GM23338 (cell line): ENCODE measurements at regions not wholly inside any gene's neighbourhood (a gene's known extent, or its start where the extent isn't known, plus 50 kb on each side); places are given as distances from the start of the nearest gene placed in this dataset.

Source experiments
- CREB1 ChIP-seq: fragments of 250-450 bp; sonication (Bioruptor Pico); IDR thresholded peaks from 2 replicates; pipeline ENCODE4 v1.5.0; 2020; ENCODE audit warnings: low read depth, mild to moderate bottlenecking, moderate library complexity
- EZH2 ChIP-seq: fragments of 200-600 bp; sonication (generic); IDR thresholded peaks from one replicate; pipeline ENCODE4 v1.8.0; 2017; ENCODE audit warnings: antibody characterized with exemption, mild to moderate bottlenecking, low read depth; ENCODE audit not compliant: unreplicated experiment
- EZH2phosphoT487 ChIP-seq: fragments of 200-600 bp; sonication (generic); IDR thresholded peaks from one replicate; pipeline ENCODE4 v1.8.1; 2018; ENCODE audit warnings: antibody characterized with exemption; ENCODE audit not compliant: unreplicated experiment
- JUNB ChIP-seq: IDR thresholded peaks from one replicate; pipeline ENCODE4 v1.6.1; 2016; ENCODE audit warnings: antibody characterized with exemption; ENCODE audit not compliant: unreplicated experiment
- POLR2AphosphoS5 ChIP-seq: IDR thresholded peaks from 2 replicates; pipeline ENCODE4 v1.6.1; 2016; ENCODE audit warnings: antibody characterized with exemption, low read depth
- STAT1 ChIP-seq: IDR thresholded peaks from one replicate; pipeline ENCODE4 v1.6.1; 2016; ENCODE audit warnings: antibody characterized with exemption; ENCODE audit not compliant: unreplicated experiment
- ZNF462 ChIP-seq: fragments of 250-450 bp; sonication (Bioruptor Pico); IDR thresholded peaks from 2 replicates; pipeline ENCODE4 v1.5.0; 2020; ENCODE audit warnings: mild to moderate bottlenecking, moderate library complexity
- TF ChIP-seq, protein P1 (sequence below), 2 experiments: fragments of 200-600 bp in 1 of 2; sonication (generic) in 1 of 2; conservative IDR thresholded peaks; 2 replicates each; pipeline versions ENCODE4 v1.5.1 to v1.6.1; 2016 to 2017; ENCODE audit warnings: antibody characterized with exemption in 2 of 2, low read depth in 2 of 2, mild to moderate bottlenecking in 2 of 2, moderate library complexity in 1 of 2
- TF ChIP-seq, protein P2 (sequence below): IDR thresholded peaks from one replicate; pipeline ENCODE4 v1.6.1; 2018; ENCODE audit warnings: antibody characterized with exemption; ENCODE audit not compliant: unreplicated experiment
- TF ChIP-seq, protein P3 (sequence below): IDR thresholded peaks from 2 replicates; pipeline ENCODE4 v1.6.1; 2016; ENCODE audit warnings: antibody characterized with exemption

DNA sequence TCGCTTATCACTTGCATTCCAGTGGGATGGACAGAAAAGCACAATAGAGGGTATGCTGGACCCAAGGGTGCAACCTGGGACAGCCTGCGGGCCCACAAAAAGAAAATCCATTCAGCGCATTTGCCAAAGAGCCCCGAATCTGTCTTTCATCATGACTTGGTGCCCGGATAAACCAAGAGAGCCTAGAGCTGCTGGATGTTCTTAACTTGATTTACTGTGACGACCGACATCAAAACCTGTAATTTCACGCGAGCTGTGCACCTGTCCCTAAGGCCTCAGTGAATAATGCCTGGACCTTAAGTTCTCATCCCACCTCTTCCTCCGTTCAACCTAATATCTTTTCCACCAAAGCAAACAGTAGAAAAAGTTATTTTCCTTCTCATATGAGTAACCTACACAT lies 115.5 kb upstream of the ACKR3 start:
- TF ChIP-seq, protein P1, sequence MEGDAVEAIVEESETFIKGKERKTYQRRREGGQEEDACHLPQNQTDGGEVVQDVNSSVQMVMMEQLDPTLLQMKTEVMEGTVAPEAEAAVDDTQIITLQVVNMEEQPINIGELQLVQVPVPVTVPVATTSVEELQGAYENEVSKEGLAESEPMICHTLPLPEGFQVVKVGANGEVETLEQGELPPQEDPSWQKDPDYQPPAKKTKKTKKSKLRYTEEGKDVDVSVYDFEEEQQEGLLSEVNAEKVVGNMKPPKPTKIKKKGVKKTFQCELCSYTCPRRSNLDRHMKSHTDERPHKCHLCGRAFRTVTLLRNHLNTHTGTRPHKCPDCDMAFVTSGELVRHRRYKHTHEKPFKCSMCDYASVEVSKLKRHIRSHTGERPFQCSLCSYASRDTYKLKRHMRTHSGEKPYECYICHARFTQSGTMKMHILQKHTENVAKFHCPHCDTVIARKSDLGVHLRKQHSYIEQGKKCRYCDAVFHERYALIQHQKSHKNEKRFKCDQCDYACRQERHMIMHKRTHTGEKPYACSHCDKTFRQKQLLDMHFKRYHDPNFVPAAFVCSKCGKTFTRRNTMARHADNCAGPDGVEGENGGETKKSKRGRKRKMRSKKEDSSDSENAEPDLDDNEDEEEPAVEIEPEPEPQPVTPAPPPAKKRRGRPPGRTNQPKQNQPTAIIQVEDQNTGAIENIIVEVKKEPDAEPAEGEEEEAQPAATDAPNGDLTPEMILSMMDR (conservative IDR thresholded peaks at IDR 0.05; ENCODE audit: low read depth in 2 of 2) = no peak
- TF ChIP-seq, protein P2, sequence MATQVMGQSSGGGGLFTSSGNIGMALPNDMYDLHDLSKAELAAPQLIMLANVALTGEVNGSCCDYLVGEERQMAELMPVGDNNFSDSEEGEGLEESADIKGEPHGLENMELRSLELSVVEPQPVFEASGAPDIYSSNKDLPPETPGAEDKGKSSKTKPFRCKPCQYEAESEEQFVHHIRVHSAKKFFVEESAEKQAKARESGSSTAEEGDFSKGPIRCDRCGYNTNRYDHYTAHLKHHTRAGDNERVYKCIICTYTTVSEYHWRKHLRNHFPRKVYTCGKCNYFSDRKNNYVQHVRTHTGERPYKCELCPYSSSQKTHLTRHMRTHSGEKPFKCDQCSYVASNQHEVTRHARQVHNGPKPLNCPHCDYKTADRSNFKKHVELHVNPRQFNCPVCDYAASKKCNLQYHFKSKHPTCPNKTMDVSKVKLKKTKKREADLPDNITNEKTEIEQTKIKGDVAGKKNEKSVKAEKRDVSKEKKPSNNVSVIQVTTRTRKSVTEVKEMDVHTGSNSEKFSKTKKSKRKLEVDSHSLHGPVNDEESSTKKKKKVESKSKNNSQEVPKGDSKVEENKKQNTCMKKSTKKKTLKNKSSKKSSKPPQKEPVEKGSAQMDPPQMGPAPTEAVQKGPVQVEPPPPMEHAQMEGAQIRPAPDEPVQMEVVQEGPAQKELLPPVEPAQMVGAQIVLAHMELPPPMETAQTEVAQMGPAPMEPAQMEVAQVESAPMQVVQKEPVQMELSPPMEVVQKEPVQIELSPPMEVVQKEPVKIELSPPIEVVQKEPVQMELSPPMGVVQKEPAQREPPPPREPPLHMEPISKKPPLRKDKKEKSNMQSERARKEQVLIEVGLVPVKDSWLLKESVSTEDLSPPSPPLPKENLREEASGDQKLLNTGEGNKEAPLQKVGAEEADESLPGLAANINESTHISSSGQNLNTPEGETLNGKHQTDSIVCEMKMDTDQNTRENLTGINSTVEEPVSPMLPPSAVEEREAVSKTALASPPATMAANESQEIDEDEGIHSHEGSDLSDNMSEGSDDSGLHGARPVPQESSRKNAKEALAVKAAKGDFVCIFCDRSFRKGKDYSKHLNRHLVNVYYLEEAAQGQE = no peak
- TF ChIP-seq ZNF462 (CRISPR knock-in tag) (no peak), EZH2phosphoT487 (no peak), EZH2 (no peak), POLR2AphosphoS5 (no peak), CREB1 (CRISPR knock-in tag) (no peak), JUNB (no peak), STAT1 (no peak)
- TF ChIP-seq, protein P3, sequence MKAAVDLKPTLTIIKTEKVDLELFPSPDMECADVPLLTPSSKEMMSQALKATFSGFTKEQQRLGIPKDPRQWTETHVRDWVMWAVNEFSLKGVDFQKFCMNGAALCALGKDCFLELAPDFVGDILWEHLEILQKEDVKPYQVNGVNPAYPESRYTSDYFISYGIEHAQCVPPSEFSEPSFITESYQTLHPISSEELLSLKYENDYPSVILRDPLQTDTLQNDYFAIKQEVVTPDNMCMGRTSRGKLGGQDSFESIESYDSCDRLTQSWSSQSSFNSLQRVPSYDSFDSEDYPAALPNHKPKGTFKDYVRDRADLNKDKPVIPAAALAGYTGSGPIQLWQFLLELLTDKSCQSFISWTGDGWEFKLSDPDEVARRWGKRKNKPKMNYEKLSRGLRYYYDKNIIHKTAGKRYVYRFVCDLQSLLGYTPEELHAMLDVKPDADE = no peak
